H1 (cell line): ENCODE measurements at regions not wholly inside any gene's neighbourhood (a gene's known extent, or its start where the extent isn't known, plus 50 kb on each side); places are given as distances from the start of the nearest gene placed in this dataset.

Experiments used
- CTCF ChIA-PET: fragments of 300-600 bp; sonication (Branson Sonifier 250); formaldehyde crosslinking; loops from one replicate; lab custom pipeline; 2021; ENCODE audit not compliant: partially characterized antibody; lab: Charles Lee
- POLR2A ChIA-PET: fragments of 300-600 bp; sonication (Branson Sonifier 250); formaldehyde crosslinking; loops from one replicate; lab custom pipeline; 2021; ENCODE audit warnings: inconsistent platforms; ENCODE audit not compliant: partially characterized antibody; lab: Charles Lee
- DNase-seq, 2 experiments: peaks; one replicate each; pipeline versions ENCODE4 v3.0.0 to v3.0.0-alpha.2; 2010 to 2022; ENCODE audit warnings: low spot score in 2 of 2, low read depth in 1 of 2, mixed read lengths in 1 of 2
- FAIRE-seq: peaks from 2 replicates; lab custom pipeline; 2011; peaks lifted over from hg19 to GRCh38; lab: Jason Lieb, UNC
- H2AFZ ChIP-seq: 2 replicates; pipeline ENCODE4 v1.8.1; 2012; ENCODE audit warnings: low read length, inconsistent platforms
- H2AK5ac ChIP-seq: 2 replicates; pipeline ENCODE4 v1.6.1; 2013; ENCODE audit warnings: low read depth, low read length
- H2BK120ac ChIP-seq: replicated peaks from 2 replicates; pipeline ENCODE3; 2013; ENCODE audit warnings: low read depth, low read length, inconsistent platforms
- H2BK12ac ChIP-seq: 2 replicates; pipeline ENCODE4 v1.6.1; 2013; ENCODE audit warnings: low read depth, low read length
- H2BK15ac ChIP-seq: 2 replicates; pipeline ENCODE4 v1.6.1; 2013; ENCODE audit warnings: low read length
- H2BK20ac ChIP-seq: 2 replicates; pipeline ENCODE4 v1.6.1; 2013; ENCODE audit warnings: low read length
- H2BK5ac ChIP-seq: 2 replicates; pipeline ENCODE4 v1.6.1; 2013; ENCODE audit warnings: low read depth, low read length
- H3K14ac ChIP-seq: 2 replicates; pipeline ENCODE4 v1.6.1; 2013; ENCODE audit warnings: inconsistent platforms; ENCODE audit not compliant: insufficient read length
- H3K18ac ChIP-seq: 2 replicates; pipeline ENCODE4 v1.6.1; 2013; ENCODE audit warnings: low read length; ENCODE audit errors: extremely low read depth
- H3K23ac ChIP-seq: 2 replicates; pipeline ENCODE4 v1.6.1; 2013; ENCODE audit warnings: inconsistent platforms; ENCODE audit not compliant: insufficient read length
- H3K23me2 ChIP-seq: 2 replicates; pipeline ENCODE4 v1.6.1; 2013; ENCODE audit warnings: low read depth, low read length
- H3K27ac ChIP-seq: 2 replicates; pipeline ENCODE4 v1.6.1; 2011; ENCODE audit warnings: low read depth, low read length, inconsistent platforms
- H3K27me3 ChIP-seq, 4 experiments: replicated peaks in 1 of 4; 1 replicate in 1 of 4; 2 replicates in 3 of 4; pipeline versions ENCODE4 v1.6.1 to v1.8.1; 2011 to 2013; ENCODE audit warnings: low read length in 3 of 4, mild to moderate bottlenecking in 3 of 4, inconsistent platforms in 2 of 4, mixed read lengths in 2 of 4, moderate library complexity in 1 of 4; ENCODE audit not compliant: control insufficient read depth in 3 of 4, insufficient read depth in 3 of 4; ENCODE audit errors: extremely low read depth in 1 of 4
- H3K36me3 ChIP-seq, 4 experiments: 2 replicates each; pipeline versions ENCODE4 v1.6.1 to v1.8.1; 2011 to 2013; ENCODE audit warnings: mild to moderate bottlenecking in 4 of 4, low read length in 3 of 4, moderate library complexity in 2 of 4, control low read depth in 1 of 4, inconsistent platforms in 1 of 4; ENCODE audit not compliant: insufficient read depth in 4 of 4, control insufficient read depth in 2 of 4
- H3K4ac ChIP-seq: replicated peaks from 2 replicates; pipeline ENCODE3; 2013; ENCODE audit warnings: low read length, low read depth, mixed read lengths, inconsistent platforms; ENCODE audit not compliant: insufficient read length
- H3K4me1 ChIP-seq, 4 experiments: replicated peaks in 1 of 4; 1 replicate in 1 of 4; 2 replicates in 3 of 4; pipeline versions ENCODE4 v1.6.1 to v1.8.1; 2011 to 2013; ENCODE audit warnings: low read length in 3 of 4, inconsistent platforms in 2 of 4, mixed read lengths in 1 of 4; ENCODE audit not compliant: insufficient read depth in 4 of 4, control insufficient read depth in 3 of 4
- H3K4me2 ChIP-seq, 2 experiments: 2 replicates each; pipeline versions ENCODE4 v1.6.1 to v1.8.1; 2011 to 2013; ENCODE audit warnings: low read depth in 2 of 2, low read length in 2 of 2, control low read depth in 1 of 2, inconsistent platforms in 1 of 2, mild to moderate bottlenecking in 1 of 2; ENCODE audit not compliant: insufficient read depth in 1 of 2
- H3K4me3 ChIP-seq, 4 experiments: fragments of 200-600, 300-600 bp in 1 of 4; sonication (generic), shearing (Covaris generic), sonication (Bioruptor Twin) in 1 of 4; 2 replicates each; pipeline versions ENCODE4 v1.5.1 to v1.8.1; 2011 to 2016; ENCODE audit warnings: low read length in 4 of 4, low read depth in 3 of 4, control low read depth in 2 of 4, inconsistent platforms in 2 of 4, mild to moderate bottlenecking in 2 of 4, mixed read lengths in 1 of 4, moderate library complexity in 1 of 4; ENCODE audit not compliant: insufficient read depth in 2 of 4; ENCODE audit errors: extremely low read depth in 1 of 4
- H3K56ac ChIP-seq: replicated peaks from 2 replicates; pipeline ENCODE3; 2013; ENCODE audit warnings: low read depth, mild to moderate bottlenecking, mixed read lengths, low read length, inconsistent platforms; ENCODE audit not compliant: insufficient read length
- H3K79me1 ChIP-seq: 2 replicates; pipeline ENCODE4 v1.6.1; 2013; ENCODE audit warnings: low read depth, low read length, control low read depth
- H3K79me2 ChIP-seq, 2 experiments: 2 replicates each; pipeline versions ENCODE4 v1.6.1 to v1.8.1; 2012 to 2013; ENCODE audit warnings: low read length in 2 of 2, mild to moderate bottlenecking in 2 of 2, inconsistent platforms in 1 of 2; ENCODE audit not compliant: insufficient read depth in 2 of 2, control insufficient read depth in 1 of 2
- H3K9ac ChIP-seq, 4 experiments: replicated peaks in 1 of 4; 1 replicate in 1 of 4; 2 replicates in 3 of 4; pipeline versions ENCODE4 v1.6.1 to v1.8.1; 2011 to 2013; ENCODE audit warnings: low read depth in 3 of 4, low read length in 3 of 4, control low read depth in 2 of 4, mild to moderate bottlenecking in 2 of 4, moderate library complexity in 2 of 4, inconsistent platforms in 1 of 4; ENCODE audit errors: extremely low read depth in 1 of 4
- H3K9me3 ChIP-seq, 2 experiments: 2 replicates each; pipeline versions ENCODE4 v1.6.1 to v1.8.1; 2012 to 2013; ENCODE audit warnings: mild to moderate bottlenecking in 2 of 2, moderate library complexity in 2 of 2, control low read depth in 1 of 2, inconsistent platforms in 1 of 2, low read depth in 1 of 2, low read length in 1 of 2, mixed read lengths in 1 of 2; ENCODE audit not compliant: insufficient read depth in 2 of 2
- H4K20me1 ChIP-seq, 2 experiments: replicated peaks in 1 of 2; 2 replicates each; pipeline versions ENCODE3 to v1.8.1; 2011 to 2013; ENCODE audit warnings: inconsistent platforms in 2 of 2, low read length in 2 of 2, mild to moderate bottlenecking in 1 of 2; ENCODE audit not compliant: insufficient read depth in 2 of 2, control insufficient read depth in 1 of 2
- H4K5ac ChIP-seq: 2 replicates; pipeline ENCODE4 v1.6.1; 2013; ENCODE audit warnings: low read length, low read depth, mixed read lengths, inconsistent platforms; ENCODE audit not compliant: insufficient read length
- H4K8ac ChIP-seq: 2 replicates; pipeline ENCODE4 v1.8.0; 2013; ENCODE audit warnings: mild to moderate bottlenecking, moderate library complexity, low read length, inconsistent platforms; ENCODE audit not compliant: insufficient read depth; ENCODE audit errors: extremely low read depth
- H4K91ac ChIP-seq: replicated peaks from 2 replicates; pipeline ENCODE3; 2013; ENCODE audit warnings: low read length, mixed read lengths, inconsistent platforms; ENCODE audit not compliant: insufficient read length
- EGR1 ChIP-seq: IDR thresholded peaks from 2 replicates; pipeline ENCODE4 v1.6.1; 2011; ENCODE audit warnings: low read depth, low read length, borderline replicate concordance
- RNF2 ChIP-seq: fragments of 200-900, 300-1000 bp; sonication (generic); IDR thresholded peaks from 2 replicates; pipeline ENCODE4 v1.7.1; 2016; ENCODE audit warnings: borderline replicate concordance, low read depth, mild to moderate bottlenecking, antibody characterized with exemption, low read length; ENCODE audit not compliant: poor library complexity, severe bottlenecking; ENCODE audit errors: missing control alignments
- WGBS, 2 experiments: shearing (Covaris generic) in 1 of 2; methylation state at CpG; one replicate each; pipeline versions ENCODE4 v1.1.6 to v1.1.7; 2013 to 2015; ENCODE audit warnings: low lambda C conversion rate in 2 of 2, mixed read lengths in 2 of 2, inconsistent platforms in 1 of 2, low coverage in 1 of 2, missing lambda C conversion rate in 1 of 2; ENCODE audit not compliant: insufficient replicate concordance in 2 of 2, insufficient coverage in 1 of 2, insufficient read length in 1 of 2; ENCODE audit errors: extremely low coverage in 1 of 2, missing lambda C conversion rate in 1 of 2; 5-methylcytosine and 5-hydroxymethylcytosine counted together

DNA sequence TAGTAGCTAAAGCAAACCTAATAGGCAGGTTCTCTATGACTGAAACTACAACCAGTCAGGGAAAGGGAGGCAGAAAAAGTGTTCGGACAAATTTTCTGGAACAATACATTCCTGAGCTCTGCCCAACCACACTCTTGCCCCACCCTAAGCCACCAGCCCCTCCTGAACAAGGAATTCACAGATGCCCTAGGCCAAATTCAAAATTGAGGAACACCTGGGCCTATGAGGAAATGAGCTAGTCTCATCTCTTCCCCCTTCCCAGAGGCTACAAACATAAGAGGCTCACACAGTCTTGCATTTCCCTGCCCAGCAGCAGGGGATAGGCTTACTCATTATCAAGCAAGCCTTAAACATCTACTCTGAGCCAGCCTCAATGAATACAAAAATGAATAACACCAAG lies 284.7 kb downstream of the ZNF674 start:
- Histone ChIP-seq H4K91ac (no peak overlapping the region), H2BK12ac (no peak overlapping the region), H3K36me3 (no peaks in the 10 kb centered on the region), H3K23ac (no peak overlapping the region), H3K79me1 (no peaks in the 10 kb centered on the region), H2BK5ac (no peak overlapping the region), H3K27ac (no peak overlapping the region), H4K5ac (no peak overlapping the region), H3K9ac (no peak overlapping the region), H3K79me2 (no peaks in the 10 kb centered on the region), H2BK15ac (no peak overlapping the region), H4K8ac (no peak overlapping the region), H2BK20ac (no peak overlapping the region), H2AK5ac (no peak overlapping the region), H4K20me1 (no peaks in the 10 kb centered on the region), H3K27me3 (no peaks in the 10 kb centered on the region), H3K23me2 (no peaks in the 10 kb centered on the region), H2AFZ (no peak overlapping the region), H3K9me3 (no peaks in the 10 kb centered on the region), H3K4me1 (no peaks in the 10 kb centered on the region; a peak in 1 of 7 replicates), H2BK120ac (no peak overlapping the region), H3K56ac (no peak overlapping the region), H3K4ac (no peak overlapping the region), H3K4me3 (no peak overlapping the region), H3K18ac (no peak overlapping the region), H3K4me2 (no peak overlapping the region), H3K14ac (no peak overlapping the region)
- WGBS, 2 experiments: no CpG with 5 or more reads among the region's 1 CpG
- DNase-seq: peak in 1 of 2 experiments; percentile 23
- no peak for FAIRE-seq
- CTCF ChIA-PET: no interaction called here
- POLR2A ChIA-PET: no interaction called here
- TF ChIP-seq EGR1 (no peak), RNF2 (no peak)
